ENCODE measurements at regions not wholly inside any gene's neighbourhood (a gene's known extent, or its start where the extent isn't known, plus 50 kb on each side); places are given as distances from the start of the nearest gene placed in this dataset.

DNA sequence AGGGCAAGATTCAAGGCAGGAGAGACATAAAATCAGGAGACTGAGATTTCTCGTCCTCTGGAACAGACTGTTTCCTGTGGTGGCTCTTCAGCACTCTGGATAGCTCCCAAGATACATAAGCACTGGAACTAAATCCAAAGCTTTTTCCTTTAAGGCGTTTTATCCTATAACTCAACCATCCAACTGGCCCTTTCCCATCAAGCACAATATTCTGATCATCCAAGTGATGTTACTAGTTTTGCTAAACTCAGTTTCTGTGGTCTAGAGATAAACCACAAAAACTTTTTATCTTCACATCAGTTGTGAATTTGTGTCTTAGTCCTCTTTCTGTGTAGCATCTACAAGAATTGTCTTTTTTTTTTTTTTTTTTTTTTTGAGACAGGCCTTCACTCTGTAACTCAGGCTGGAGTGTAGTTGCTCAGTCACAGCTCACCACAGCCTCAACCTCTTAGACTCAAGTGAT, 299.4 kb downstream of the COX7C start:
- ATAC-seq (peak; percentile 68), DNase-seq (no peak)
- H3K27me3 Mint-ChIP-seq = peaks cover 25% of the 10 kb centered on the region
- no peak overlapping the region for H3K27ac Mint-ChIP-seq
- CTCF ChIA-PET = no interaction called here
- H3K36me3 Mint-ChIP-seq = no peaks in the 10 kb centered on the region
- H3K4me3 Mint-ChIP-seq = no peak overlapping the region
- H3K4me1 Mint-ChIP-seq = peaks cover 13% of the 10 kb centered on the region
- H3K9me3 Mint-ChIP-seq (ENCODE audit: low read depth) = no peaks in the 10 kb centered on the region

DNA sequence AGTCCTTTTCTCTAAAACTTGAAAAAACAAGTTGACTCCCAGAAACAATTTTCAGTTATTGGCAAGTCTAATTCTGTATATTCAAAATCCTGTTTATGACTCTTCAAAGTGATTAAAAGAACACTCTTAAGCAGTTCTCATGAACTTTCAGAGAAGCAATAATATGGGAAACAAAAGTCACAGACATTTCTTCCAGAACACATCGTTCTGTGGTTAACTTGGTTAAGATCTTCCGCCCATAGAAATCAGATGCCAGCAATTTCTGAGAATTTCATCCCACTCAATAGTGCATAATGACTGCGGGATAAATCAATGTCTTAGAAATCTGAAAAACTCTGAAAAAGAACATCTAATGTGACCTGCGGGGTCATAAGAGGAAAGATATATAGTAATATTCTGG, 300.5 kb downstream of the COX7C start:
- peak overlapping the region; percentile 25 for H3K27ac Mint-ChIP-seq
- ATAC-seq = peak; percentile 36

DNA sequence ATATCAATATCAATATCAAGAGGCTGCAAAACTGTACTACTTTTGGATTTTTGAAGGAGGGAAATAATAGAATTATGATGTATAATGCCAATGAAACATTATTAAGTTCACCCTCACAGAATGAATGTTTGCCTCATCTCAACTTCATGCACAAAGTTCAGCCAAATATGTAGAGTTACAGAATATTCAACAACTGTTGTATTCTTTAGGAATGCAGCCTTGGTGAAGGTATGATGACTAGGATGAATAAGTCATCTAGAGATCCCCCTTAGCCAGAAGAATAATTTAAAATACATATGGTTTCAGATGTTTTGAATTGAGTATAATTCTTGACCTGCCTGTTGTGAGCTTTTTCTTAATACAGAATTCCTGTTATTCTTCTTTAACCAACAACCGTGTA, 308.3 kb downstream of the COX7C start:
- no peaks in the 10 kb centered on the region for H3K9me3 Mint-ChIP-seq (ENCODE audit: low read depth)

More for the DNA sequence above, 300.5 kb downstream of the COX7C start:
- CTCF ChIA-PET = no interaction called here
- H3K4me1 Mint-ChIP-seq = peaks cover 13% of the 10 kb centered on the region
- H3K27me3 Mint-ChIP-seq = peaks cover 23% of the 10 kb centered on the region
- H3K36me3 Mint-ChIP-seq = no peaks in the 10 kb centered on the region
- DNase-seq = no peak
- H3K4me3 Mint-ChIP-seq = no peak overlapping the region
- H3K9me3 Mint-ChIP-seq (ENCODE audit: low read depth) = no peaks in the 10 kb centered on the region

DNA sequence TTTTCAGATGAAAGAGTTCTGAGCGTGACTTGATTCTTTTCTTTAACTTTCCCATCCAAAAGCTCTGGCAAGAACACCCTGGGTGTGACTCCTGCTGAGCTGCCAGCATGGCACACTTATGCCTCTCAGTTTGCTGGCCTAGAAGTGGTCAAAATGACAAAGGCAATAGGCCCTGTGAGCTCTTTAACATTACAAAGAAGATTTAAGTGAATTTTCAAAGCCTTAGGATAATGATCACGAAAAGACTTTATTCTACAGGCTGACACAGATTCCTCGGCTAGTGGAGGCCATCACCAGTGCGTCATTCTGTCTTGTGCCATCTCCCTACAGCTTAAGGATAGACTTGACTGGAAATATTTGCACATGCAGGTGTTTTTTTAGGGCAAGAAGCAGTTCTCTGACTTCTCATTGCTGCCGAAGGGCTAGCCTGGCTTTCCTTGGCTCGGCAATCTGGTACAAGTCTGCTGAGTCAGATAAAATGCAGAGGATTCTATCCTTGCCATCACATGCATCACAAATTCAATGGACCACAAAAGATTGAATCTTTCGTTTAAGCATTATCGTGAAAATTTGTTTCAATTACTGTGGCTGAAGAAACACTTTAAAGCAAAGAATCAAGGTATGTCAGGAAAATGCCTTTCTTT, 311.5 kb downstream of the COX7C start:
- Mint-ChIP-seq H3K4me1 (no peaks in the 10 kb centered on the region), H3K27me3 (peaks cover 36% of the 10 kb centered on the region), H3K4me3 (no peak overlapping the region), H3K36me3 (no peaks in the 10 kb centered on the region), H3K9me3 (ENCODE audit: low read depth) (no peaks in the 10 kb centered on the region), H3K27ac (no peak overlapping the region)
- no peak for ATAC-seq
- CTCF ChIA-PET = no interaction called here
- no peak for DNase-seq

More for the DNA sequence above, 308.3 kb downstream of the COX7C start:
- Mint-ChIP-seq H3K27ac (no peak overlapping the region), H3K27me3 (peaks cover 34% of the 10 kb centered on the region), H3K36me3 (no peaks in the 10 kb centered on the region), H3K4me1 (no peaks in the 10 kb centered on the region), H3K4me3 (no peak overlapping the region)
- CTCF ChIA-PET = no interaction called here
- ATAC-seq (no peak), DNase-seq (no peak)

DNA sequence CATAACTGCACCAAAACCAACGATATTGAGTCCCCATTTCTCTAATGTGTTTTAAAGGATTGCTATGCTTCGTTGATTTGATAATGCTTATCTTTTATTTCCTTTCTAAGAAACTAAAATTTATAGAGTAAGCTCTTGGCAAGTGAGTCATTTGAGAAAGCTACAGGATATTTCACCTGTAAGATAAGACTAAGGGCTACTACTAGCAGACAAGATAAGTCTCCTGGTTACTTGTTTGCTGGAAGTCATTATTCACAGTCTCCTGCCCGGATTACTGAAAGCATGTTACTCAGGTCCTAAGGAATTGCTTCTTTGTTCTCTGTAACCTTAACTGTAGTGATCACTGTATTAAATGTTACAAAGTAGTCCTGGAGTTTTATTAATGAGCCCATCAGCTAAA, 315.9 kb upstream of the RASA1 start:
- H3K9me3 Mint-ChIP-seq (ENCODE audit: low read depth) = no peaks in the 10 kb centered on the region
- no peak for ATAC-seq
- no peaks in the 10 kb centered on the region for H3K36me3 Mint-ChIP-seq
- H3K4me1 Mint-ChIP-seq = no peaks in the 10 kb centered on the region
- H3K27me3 Mint-ChIP-seq = peaks cover 31% of the 10 kb centered on the region
- no peak overlapping the region for H3K27ac Mint-ChIP-seq
- CTCF ChIA-PET = no interaction called here
- H3K4me3 Mint-ChIP-seq = no peak overlapping the region
- no peak for DNase-seq

DNA sequence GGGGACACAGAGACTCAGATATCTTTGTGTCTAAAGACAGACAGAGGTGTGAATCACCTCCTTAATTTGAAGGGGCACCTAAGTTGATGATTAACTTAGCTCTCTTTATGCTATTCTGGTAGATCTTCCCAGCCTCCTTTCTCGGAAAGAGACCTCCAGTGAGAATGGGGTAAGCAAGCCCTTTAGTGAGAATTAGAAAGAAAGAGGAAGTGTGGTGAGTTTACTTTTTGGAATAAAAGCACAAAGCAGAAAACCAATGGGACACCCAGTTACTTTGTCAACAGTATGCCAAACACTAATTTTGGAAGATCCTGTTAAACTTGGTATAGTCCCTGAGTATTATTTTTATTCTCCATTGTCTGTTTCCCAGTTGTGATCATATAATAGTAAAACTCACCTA, 302.8 kb upstream of the RASA1 start:
- Mint-ChIP-seq H3K4me3 (no peak overlapping the region), H3K27me3 (peaks cover 4% of the 10 kb centered on the region), H3K4me1 (peaks cover 4% of the 10 kb centered on the region), H3K9me3 (ENCODE audit: low read depth) (no peaks in the 10 kb centered on the region), H3K27ac (no peak overlapping the region), H3K36me3 (no peaks in the 10 kb centered on the region)
- DNase-seq (no peak), ATAC-seq (no peak)
- CTCF ChIA-PET = no interaction called here

DNA sequence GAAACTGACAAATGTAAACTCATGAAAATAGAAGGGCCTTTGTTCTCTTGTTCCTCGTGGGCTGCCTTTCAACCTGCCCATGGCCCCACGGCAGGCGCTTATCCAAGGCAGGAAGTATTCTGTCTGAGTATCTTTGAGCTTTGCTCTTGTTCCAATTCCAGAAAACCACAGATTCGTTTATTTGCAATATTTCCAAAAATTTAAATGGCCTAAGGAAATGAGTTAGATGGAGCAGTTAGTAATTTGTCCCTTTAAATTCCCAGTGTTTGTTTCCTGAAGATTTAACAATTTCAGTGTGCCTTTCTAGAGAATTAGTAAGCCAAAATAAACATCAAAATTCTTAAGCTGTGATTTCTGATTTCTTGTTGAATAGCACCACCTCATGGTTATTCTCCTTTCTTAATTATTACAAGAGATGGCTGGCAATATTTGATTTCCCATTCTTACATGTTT, 299.4 kb upstream of the RASA1 start:
- Mint-ChIP-seq H3K27ac (no peak overlapping the region), H3K27me3 (peaks cover 8% of the 10 kb centered on the region), H3K4me3 (no peak overlapping the region), H3K36me3 (no peaks in the 10 kb centered on the region), H3K9me3 (ENCODE audit: low read depth) (no peaks in the 10 kb centered on the region), H3K4me1 (peaks cover 14% of the 10 kb centered on the region)
- CTCF ChIA-PET = interaction anchor here (0.5 to 3.8 kb wide), 6 partner anchors 11 to 573 kb away, joined by 3 to 26 read pairs (median 3); no protein-coding TSS in a partner anchor
- DNase-seq (no peak), ATAC-seq (no peak)

DNA sequence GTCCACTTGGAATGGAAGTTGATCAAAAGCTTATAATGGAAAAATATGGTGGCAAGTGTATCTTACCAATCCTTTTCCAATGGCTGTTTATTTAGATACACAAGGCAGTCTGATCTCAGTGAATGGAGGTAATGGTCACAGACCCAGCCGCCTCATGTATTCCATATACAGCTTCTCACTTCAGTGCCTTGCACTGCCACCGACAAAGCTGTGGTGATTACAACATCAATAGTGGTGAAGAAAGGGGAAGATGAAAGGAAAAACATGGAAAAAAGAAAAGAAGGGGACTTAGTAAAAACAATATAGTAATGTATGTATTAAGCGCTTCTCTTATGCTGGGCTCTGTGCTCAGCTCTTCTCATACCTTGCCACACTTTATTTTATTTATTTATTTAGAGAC, 297.3 kb upstream of the RASA1 start:
- CTCF ChIA-PET = interaction anchor here (1.0 to 3.8 kb wide), 5 partner anchors 11 to 430 kb away, joined by 3 to 26 read pairs (median 6); no protein-coding TSS in a partner anchor
- Mint-ChIP-seq H3K36me3 (no peaks in the 10 kb centered on the region), H3K9me3 (ENCODE audit: low read depth) (no peaks in the 10 kb centered on the region), H3K4me3 (no peak overlapping the region), H3K4me1 (peaks cover 14% of the 10 kb centered on the region), H3K27me3 (peaks cover 16% of the 10 kb centered on the region), H3K27ac (no peak overlapping the region)
- DNase-seq (no peak), ATAC-seq (no peak)

DNA sequence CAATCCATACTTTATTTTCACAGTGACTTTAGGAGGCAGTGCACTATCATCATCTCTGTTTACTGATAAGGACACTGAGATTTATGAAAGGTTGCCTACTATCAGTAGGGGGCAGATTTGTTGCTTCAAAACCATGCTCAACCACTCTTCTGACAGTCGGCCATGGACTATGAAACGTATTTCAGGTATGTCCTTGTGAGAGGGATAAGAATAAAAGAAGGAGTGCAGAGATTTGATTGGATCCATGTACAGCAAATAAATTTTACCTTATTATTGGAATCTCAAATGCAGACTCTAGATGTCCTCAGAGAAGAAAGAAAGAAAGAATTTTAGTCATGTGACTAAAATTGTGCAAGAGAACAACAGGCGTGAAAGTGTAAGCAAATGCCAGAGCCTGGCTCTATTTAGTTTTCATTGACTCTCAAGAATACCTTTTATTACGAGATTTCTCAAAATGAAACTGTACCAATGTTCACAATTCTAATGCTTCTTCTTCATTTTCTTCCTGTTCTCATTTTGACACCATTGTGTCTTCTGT, 296.6 kb upstream of the RASA1 start:
- Mint-ChIP-seq H3K9me3 (ENCODE audit: low read depth) (no peaks in the 10 kb centered on the region), H3K4me3 (no peak overlapping the region), H3K36me3 (no peaks in the 10 kb centered on the region), H3K27ac (no peak overlapping the region), H3K4me1 (peaks cover 14% of the 10 kb centered on the region), H3K27me3 (peaks cover 19% of the 10 kb centered on the region)
- CTCF ChIA-PET = interaction anchor here (1.4 to 3.8 kb wide), 4 partner anchors 41 to 429 kb away, joined by 3 to 26 read pairs (median 10); no protein-coding TSS in a partner anchor
- peak; percentile 42 for ATAC-seq
- DNase-seq = no peak

DNA sequence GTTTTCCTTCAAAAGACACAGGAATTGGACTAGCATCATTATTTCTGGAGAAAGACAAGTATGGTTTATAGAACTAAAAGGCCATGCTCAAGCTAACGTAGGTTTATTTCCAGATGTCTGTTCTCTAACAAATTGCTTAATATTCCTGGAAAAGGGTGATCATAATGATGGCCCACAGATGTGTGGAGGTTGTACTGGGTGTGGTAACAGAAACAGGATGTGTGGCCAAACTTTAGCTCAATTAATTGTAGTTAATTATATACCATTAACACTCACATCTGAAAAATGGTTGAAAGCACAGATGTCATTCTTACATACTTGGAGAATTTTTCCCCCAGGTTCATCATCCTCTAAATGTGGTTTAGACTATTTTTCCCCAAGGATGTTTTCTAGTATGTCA, 292.7 kb upstream of the RASA1 start:
- ATAC-seq (no peak), DNase-seq (no peak)
- Mint-ChIP-seq H3K4me3 (no peak overlapping the region), H3K27ac (no peak overlapping the region), H3K4me1 (peaks cover 15% of the 10 kb centered on the region), H3K36me3 (peaks cover 1% of the 10 kb centered on the region), H3K27me3 (peaks cover 19% of the 10 kb centered on the region), H3K9me3 (ENCODE audit: low read depth) (no peaks in the 10 kb centered on the region)
- CTCF ChIA-PET = interaction anchor here (1.1 to 1.9 kb wide), 2 partner anchors 36 to 379 kb away, joined by 3 to 4 read pairs; no protein-coding TSS in a partner anchor

DNA sequence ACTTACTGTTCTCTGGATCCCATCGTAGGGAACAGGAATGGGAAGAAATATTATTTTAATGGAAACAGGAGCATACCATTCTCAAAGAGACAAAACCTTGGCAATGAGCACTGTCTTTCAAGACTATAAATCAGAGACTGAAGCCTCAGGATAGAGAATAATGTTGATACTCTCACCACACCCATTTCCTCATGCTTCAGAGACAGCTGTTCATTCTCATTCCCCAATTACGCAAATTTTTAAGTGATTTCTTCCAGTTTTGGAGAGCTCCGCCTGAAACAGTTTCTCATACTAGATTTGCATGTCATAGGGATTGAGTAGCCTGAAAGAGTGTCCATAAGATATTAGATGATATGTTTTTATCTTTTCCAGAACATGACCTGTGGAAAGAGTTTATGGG, 290.5 kb upstream of the RASA1 start:
- Mint-ChIP-seq H3K27me3 (peaks cover 19% of the 10 kb centered on the region), H3K4me1 (peaks cover 8% of the 10 kb centered on the region), H3K36me3 (peaks cover 1% of the 10 kb centered on the region), H3K9me3 (ENCODE audit: low read depth) (no peaks in the 10 kb centered on the region), H3K4me3 (no peak overlapping the region), H3K27ac (no peak overlapping the region)
- ATAC-seq (no peak), DNase-seq (no peak)
- CTCF ChIA-PET = no interaction called here

DNA sequence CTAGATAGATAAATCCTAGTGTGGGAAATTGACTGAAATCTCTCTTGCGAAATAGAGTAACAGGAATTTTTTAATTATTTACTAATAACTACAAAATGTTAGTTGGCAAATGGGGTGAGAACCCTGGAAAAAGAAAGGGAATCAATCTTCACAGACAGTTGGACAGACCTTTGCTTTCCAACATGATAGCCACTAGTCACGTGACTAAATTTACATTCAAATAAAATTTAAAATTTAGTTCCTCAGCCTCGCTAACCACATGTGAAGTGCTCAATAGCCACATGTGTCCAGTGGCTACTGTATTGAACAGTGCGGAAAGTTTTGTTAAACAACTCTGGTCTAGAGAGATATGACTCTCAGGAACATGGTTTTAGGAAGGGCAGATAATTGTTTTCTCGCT, 289.9 kb upstream of the RASA1 start:
- H3K4me1 Mint-ChIP-seq = peaks cover 8% of the 10 kb centered on the region
- H3K4me3 Mint-ChIP-seq = no peak overlapping the region
- CTCF ChIA-PET = no interaction called here
- H3K36me3 Mint-ChIP-seq = peaks cover 1% of the 10 kb centered on the region
- H3K27me3 Mint-ChIP-seq = peaks cover 18% of the 10 kb centered on the region
- DNase-seq = no peak
- no peak for ATAC-seq
- no peaks in the 10 kb centered on the region for H3K9me3 Mint-ChIP-seq (ENCODE audit: low read depth)
- H3K27ac Mint-ChIP-seq = no peak overlapping the region

DNA sequence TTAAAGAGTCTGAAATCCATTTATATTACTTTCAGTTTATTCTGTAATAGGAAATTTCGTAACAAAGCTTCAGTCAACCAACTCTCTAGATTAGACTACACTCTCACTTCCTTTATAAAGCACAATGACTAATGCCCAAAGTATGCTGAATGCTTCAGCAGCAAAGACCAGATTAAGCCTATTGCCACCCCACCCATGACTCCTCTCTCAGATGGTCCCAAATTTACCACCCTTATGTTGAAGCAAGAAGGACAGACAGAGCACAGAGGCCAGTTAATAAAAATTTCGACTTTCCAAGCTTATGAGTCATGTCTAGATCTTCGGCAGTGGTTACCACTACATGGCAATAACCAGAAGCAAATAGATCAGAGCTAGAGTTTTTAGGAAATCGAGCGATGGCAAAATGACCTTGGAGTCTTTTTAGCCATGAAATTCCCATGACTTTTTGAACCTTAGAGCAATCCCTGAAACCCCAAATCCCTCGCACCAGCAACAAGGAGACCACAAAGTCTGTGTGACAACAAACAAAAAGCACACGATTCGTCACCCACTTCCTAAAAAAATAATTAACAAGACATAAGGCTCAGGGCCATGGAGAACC, 287.8 kb upstream of the RASA1 start:
- Mint-ChIP-seq H3K9me3 (ENCODE audit: low read depth) (no peaks in the 10 kb centered on the region), H3K4me1 (peaks cover 8% of the 10 kb centered on the region), H3K27me3 (peaks cover 20% of the 10 kb centered on the region), H3K4me3 (no peak overlapping the region), H3K27ac (no peak overlapping the region), H3K36me3 (peaks cover 1% of the 10 kb centered on the region)
- ATAC-seq = no peak
- CTCF ChIA-PET = no interaction called here
- no peak for DNase-seq

DNA sequence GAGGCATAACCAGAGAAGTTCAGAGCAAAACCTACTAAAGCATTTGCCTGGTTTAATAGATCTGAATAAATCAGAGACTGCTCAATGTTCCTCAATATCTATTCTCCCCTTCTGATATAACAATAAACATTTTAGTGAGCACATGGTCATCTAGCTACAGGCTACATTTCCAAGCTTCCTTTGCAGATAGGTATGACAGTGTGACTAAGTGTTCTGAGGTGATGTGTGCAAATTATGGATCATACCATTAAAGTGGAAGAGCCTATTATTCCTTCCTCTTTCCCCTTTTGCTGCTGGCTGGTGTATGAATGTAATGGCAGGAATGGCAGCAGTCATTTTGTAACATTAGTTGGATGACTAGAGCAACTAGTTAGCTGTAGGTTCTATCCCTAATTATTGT, 285.8 kb upstream of the RASA1 start:
- Mint-ChIP-seq H3K27me3 (peaks cover 14% of the 10 kb centered on the region), H3K36me3 (peaks cover 1% of the 10 kb centered on the region), H3K4me3 (no peak overlapping the region), H3K4me1 (peaks cover 8% of the 10 kb centered on the region), H3K9me3 (ENCODE audit: low read depth) (no peaks in the 10 kb centered on the region), H3K27ac (no peak overlapping the region)
- ATAC-seq (no peak), DNase-seq (no peak)
- CTCF ChIA-PET = interaction anchor here (1.0 to 1.9 kb wide), 3 partner anchors 12 to 418 kb away, joined by 3 to 5 read pairs (median 4); no protein-coding TSS in a partner anchor

All from activated CD8-positive, alpha-beta memory T cell treated with anti-CD3 and anti-CD28 coated beads, Interleukin-2, amount 10 ng/mL, durations not matched to agents 7 days and 5 days (primary cell).